Fibroblast of villous mesenchyme (primary cell): ENCODE measurements at regions not wholly inside any gene's neighbourhood (a gene's known extent, or its start where the extent isn't known, plus 50 kb on each side); places are given as distances from the start of the nearest gene placed in this dataset.

ENCODE experiments used
- DNase-seq: peaks from one replicate; pipeline ENCODE4 v3.0.0-alpha.2; 2010; ENCODE audit warnings: low read depth
- H3K4me3 ChIP-seq: 2 replicates; pipeline ENCODE4 v1.5.1; 2011; ENCODE audit warnings: low read depth, mild to moderate bottlenecking, low read length
- CTCF ChIP-seq: IDR thresholded peaks from 2 replicates; pipeline ENCODE4 v1.5.1; 2012; ENCODE audit warnings: low read depth, mild to moderate bottlenecking, low read length; ENCODE audit not compliant: insufficient read depth

GRCh38 chr10:30127120-30127541 lies 67.7 kb upstream of the JCAD start:
- TF ChIP-seq CTCF, result no peak
- peak; percentile 18 for DNase-seq
- no peak overlapping the region for H3K4me3 ChIP-seq

- TF ChIP-seq CTCF, result no peak
- H3K4me3 ChIP-seq, result no peak overlapping the region
- no peak for DNase-seq
Observed at GRCh38 chr10:30125496-30125895, 66.1 kb upstream of the JCAD start.

- no peak for TF ChIP-seq CTCF
- DNase-seq, result no peak
Observed at GRCh38 chr10:30124704-30125103, 65.3 kb upstream of the JCAD start.

GRCh38 chr10:30121401-30121800 lies 62.0 kb upstream of the JCAD start:
- no peak for DNase-seq
- H3K4me3 ChIP-seq, result no peak overlapping the region
- TF ChIP-seq CTCF, result no peak

More at GRCh38 chr10:30124704-30125103, 65.3 kb upstream of the JCAD start:
- no peak overlapping the region for H3K4me3 ChIP-seq

- no peak overlapping the region for H3K4me3 ChIP-seq
- DNase-seq, result no peak
- no peak for TF ChIP-seq CTCF
Observed at GRCh38 chr10:30118590-30118989, 59.2 kb upstream of the JCAD start.

- DNase-seq, result no peak
- no peak overlapping the region for H3K4me3 ChIP-seq
- no peak for TF ChIP-seq CTCF
Observed at GRCh38 chr10:30117812-30118501, 58.6 kb upstream of the JCAD start.

GRCh38 chr10:30116041-30116491 lies 56.7 kb upstream of the JCAD start:
- H3K4me3 ChIP-seq, result no peak overlapping the region
- DNase-seq, result no peak
- no peak for TF ChIP-seq CTCF
